GM21367 (cell line): ENCODE measurements at regions not wholly inside any gene's neighbourhood (a gene's known extent, or its start where the extent isn't known, plus 50 kb on each side); places are given as distances from the start of the nearest gene placed in this dataset.

ENCODE experiments used
- ATAC-seq: cut with Tn5 transposase; IDR thresholded peaks from one replicate; pipeline ENCODE4 v1.9.1; 2021; ENCODE audit not compliant: unreplicated experiment

DNA sequence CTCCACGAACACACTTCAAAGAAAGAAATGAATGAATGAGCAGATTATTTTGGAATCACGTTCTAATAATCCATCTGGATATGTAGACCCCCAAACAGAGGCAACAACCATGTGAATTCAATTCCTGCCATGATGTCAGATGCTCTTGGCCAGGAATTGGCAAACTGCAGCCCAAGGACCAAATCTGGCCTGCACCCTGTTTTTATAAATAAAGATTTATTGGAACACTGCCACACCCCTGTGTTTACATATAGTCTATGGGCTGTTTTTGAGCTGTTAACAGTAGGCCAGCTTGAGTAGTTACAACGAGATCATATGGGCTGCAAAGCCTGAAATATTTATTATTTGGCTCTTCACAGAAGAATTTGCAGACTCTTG, 336.0 kb upstream of the ZFHX3 start:
- no peak for ATAC-seq

GRCh38 chr16:73383195-73383987, 335.5 kb upstream of the ZFHX3 start:
- ATAC-seq, result no peak

- no peak for ATAC-seq
Observed at GRCh38 chr16:73378471-73378870, 330.5 kb upstream of the ZFHX3 start.

DNA sequence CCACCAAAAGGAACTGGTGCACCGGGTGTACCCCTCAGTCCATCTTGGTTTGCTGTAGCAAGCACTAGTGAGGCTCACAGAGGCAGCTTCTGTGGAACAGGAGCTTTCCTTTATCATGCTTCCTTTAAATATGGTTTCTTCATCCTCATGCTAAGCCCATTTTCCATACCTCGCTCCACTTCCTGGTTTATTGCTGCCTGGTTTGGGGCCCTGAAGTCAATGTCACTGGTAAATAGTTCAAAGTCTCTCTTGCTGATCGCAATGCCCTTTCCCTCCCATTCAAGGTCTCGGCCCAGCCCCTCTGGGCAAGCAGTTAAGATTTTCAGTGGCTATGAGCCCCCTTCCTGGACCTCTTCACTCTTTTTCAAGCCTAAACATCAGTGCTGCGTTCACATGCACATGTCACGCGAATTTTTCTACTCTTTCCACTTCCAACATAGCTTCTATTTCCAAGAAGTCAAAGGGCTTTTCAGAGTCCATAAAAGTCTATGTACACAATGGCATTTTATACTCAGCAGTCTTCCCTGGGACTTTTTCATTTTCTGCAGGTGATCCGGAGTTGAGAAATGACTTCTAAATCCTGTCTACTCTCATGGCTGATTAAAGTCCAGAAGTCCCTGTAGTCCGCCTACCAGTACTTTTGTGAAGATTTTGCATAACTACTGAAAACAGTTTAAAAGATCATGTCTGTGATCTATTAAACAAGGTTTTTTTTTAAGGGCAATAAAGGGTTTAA, 323.8 kb upstream of the ZFHX3 start:
- no peak for ATAC-seq

GRCh38 chr16:73369851-73370250, 321.9 kb upstream of the ZFHX3 start:
- ATAC-seq, result no peak

DNA sequence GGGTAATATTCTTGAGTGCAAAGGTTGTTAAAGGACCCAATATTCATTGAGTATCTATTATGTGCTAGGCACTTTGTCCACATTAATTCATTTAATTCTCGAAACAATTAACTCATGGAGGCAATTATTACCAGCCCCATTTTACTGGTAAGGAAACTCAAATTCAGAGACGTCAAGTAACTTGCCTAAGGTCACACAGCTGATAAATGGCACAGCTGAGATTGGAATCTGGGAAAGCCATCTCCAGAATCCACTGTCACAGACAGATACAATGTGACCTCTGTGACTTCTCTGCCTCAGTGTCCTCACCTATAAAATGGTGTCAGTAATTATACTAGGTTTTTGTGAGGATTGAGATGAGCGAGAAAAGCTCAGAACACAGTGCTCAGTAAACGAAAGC, 320.8 kb upstream of the ZFHX3 start:
- no peak for ATAC-seq

- no peak for ATAC-seq
Observed at GRCh38 chr16:73365016-73365551, 317.2 kb upstream of the ZFHX3 start.

GRCh38 chr16:73364413-73364812, 316.5 kb upstream of the ZFHX3 start:
- no peak for ATAC-seq

DNA sequence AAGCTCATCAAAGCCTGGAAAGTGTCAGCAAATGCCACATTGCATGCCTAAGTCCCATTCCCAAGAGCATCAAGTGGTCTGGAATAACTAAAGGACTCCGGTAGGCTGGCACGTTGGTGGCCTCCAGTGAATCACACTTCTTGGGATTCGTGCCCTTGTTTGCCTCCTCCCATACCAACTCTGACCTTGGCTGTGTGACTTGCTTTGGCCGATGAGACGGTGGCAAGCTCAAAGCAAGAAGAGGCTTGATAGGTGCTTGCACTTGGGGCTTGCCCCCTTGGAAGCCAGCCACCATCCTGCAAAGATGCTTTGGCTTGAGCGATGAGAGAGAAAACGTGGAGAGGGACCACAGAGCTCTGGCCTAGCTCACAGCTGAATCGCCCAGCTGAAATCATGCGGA, 313.1 kb upstream of the ZFHX3 start:
- no peak for ATAC-seq

DNA sequence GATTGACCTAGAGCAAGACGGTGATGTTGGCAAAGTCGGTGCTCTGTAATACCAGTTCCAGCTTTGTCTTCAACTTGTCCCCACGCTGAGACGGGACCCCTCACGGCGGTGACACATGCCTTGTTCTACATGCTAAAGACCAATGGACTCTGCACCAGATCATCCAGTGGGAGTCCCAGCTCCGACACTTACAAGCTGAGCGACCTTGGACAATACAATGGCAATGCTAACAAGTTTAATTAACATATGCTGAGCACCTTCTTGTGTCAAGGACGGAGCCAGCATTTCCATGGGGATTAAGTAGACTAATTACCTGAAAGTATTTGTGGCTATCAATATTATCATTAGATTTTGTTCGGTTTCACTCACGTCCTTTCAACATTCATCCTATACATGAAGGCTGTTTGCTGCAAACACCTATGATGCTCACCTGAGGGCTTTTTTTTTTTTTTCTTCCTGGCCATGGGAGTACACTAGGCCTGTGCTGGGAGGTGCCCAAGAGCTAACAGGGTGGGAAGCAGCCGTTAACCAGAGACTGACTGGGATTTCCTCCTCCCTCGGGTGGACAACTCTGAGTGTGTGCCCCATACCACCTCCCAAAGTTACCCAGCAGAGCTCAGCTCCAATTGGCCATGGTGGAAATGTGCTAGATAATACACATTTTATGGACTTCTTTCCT, 308.6 kb upstream of the ZFHX3 start:
- no peak for ATAC-seq

DNA sequence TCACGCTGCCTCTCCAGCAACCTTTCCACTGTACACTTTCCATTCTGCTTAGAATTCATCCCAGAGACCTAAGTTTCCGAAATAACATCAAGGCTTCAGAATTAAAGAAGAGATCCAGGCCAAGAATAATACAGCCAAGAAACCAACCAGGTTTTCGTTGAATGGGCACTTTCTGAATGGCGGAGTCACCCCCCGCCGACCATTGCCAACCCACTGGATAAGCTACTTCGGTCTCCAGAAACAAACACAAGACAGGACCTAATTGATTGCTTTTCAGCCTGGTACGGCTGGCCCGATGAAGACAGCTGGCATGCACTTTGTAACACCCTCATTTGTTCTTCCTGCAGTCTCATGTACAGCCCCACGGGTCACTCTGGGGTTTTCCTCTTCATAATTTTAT, 308.1 kb upstream of the ZFHX3 start:
- ATAC-seq, result no peak

- ATAC-seq, result no peak
Observed at GRCh38 chr16:73354434-73354833, 306.5 kb upstream of the ZFHX3 start.

- ATAC-seq, result no peak
Observed at GRCh38 chr16:73350707-73351452, 303.0 kb upstream of the ZFHX3 start.

DNA sequence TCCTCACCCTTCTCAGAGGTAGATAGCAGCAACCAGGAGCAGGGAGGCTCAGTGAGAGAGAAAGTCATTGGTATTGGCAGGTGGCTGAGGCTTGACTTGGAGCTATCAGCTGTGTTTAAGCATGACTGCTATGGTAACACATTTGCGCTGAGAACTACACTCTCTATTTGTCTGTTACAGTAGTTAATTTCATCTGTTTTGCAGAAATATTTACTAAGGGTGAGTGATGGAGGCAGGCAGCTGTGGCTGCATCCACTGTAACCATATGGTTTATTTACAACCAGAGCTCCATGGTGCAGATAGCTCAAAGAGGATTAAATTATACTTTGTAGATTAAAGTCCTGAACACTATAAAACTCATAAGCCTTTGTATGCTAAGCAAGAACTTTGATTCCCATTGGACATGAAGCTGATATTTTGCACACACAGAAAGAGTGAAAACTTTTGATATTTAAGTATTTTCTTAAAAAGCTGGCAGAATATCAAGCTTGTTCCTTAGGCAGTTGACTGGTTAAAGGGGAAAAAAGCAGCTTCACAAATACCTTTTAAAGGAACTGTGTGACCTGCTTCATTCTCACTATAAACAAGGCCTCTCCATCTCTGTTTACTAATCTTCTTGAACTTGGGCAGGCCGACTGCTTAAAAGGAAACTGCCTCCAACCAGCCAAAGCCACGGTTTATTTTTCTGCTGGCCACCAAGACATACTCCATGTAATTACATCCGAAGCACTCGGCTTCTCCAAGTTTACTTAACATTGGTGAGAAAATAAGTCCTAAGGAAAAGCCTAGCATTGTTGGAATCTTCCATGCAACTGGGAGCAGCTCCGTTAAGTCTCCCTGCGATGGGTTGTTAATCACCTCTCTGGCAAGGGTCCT, 299.8 kb upstream of the ZFHX3 start:
- ATAC-seq, result no peak

DNA sequence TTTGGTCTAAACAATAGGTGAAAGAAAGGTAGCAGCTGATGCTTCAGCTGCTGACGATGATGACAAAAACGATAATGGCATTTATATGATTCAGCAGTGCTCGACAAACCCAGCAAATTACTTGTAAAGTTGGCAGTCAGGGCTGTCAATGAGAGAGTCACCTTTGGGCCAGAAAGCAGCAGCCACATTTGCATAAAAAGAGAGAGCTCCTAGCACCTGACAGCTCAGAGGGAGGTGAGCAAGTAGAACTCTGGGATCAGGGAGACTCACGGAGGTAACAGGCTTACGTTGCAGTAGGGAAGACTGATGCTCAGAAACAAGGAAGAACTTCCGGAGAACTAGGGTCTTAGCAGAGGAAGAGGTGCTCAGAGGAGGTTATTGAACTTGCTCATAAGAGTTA, 291.9 kb upstream of the ZFHX3 start:
- no peak for ATAC-seq

DNA sequence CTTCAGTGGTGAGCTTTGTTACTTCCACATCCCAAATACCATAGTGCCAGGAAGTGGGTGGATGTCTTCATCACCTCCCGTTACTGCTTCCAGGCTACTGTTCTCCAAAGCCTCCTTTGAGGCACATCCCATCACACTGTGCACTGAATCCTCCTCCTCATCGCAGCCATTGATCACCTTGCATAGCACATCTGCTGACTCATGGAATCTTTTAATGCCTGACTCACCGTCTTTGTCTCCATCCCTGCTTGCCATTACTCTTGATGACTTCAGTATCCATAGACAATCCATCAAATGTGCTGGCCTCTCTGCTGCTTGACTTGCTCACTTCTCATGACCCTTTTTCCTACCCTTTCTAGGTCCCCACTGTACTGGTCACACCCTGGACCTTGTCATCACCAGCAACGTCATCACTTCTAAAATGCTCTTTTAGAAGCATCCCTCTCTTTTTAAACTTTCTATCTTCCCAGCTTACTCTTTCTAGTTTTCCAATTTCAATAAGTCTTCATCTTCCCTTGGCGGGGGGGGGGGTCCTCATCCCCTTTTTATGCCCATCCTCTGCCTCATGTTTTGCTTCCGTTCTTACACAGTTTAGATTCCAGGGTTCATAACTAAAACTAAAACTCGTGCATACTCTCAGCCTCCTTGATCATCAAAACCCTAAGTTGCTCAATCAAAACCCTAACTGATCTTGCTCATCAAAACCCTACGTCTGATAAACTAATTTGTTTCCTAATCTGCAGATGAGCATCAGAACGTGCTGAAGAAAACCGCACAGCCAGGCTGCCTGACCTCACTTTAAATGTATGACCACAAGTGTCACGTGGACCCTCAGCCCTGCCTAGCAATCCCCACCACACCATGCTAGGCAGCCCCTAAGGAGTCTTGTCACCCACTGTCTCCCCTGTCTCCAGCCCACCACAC, 289.7 kb upstream of the ZFHX3 start:
- ATAC-seq, result no peak

DNA sequence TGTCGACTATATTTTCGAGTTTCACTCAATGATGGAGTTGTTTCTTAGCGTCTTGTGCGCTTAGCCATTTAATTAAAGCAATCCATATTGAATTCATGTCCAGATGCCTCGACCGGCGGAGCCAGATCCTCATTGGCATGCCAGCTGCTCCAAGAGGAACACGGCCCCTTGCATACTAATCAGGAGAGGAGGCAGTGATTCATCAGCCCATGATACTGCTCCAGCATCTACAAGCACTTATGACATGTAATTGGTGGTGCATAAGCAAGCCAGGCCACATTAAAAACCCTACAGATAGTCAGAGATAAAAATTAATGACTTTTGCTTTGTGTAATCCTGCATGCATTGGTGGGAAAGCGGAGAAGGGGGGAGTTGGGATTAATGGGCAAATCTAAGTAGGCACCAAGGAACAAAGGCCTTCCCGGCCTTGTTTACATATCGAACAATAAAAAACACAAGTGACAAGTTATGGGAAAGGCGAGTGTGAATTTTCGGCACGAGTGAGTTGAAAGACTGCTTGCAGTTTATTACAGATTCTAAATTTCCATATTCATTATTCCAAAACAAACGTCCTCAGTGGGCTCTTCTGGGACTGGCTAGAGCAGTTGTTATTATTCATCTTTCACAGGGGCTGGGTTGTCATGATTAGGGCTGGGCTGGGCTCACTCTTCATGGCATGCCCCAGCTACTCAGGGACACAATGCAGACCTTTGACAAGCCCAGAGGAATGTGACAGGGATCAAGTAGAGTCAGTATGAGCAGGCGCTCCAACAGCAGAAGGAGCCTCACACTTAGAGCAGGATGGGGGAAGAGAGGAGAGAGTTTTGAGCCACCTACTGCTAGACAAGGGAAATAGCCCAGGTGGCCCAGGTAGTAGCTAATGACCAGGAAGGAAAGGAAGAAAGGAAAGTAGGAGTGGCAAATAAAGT, 281.7 kb upstream of the ZFHX3 start:
- no peak for ATAC-seq
